Breast epithelium (tissue), 3 donors: ENCODE measurements at regions not wholly inside any gene's neighbourhood (a gene's known extent, or its start where the extent isn't known, plus 50 kb on each side); places are given as distances from the start of the nearest gene placed in this dataset.

Experiments used
- POLR2A ChIP-seq: fragments of 450-650 bp; IDR thresholded peaks from one replicate; pipeline ENCODE4 v1.6.1; 2016; ENCODE audit warnings: antibody characterized with exemption, mild to moderate bottlenecking, moderate library complexity
- POLR2AphosphoS5 ChIP-seq, 3 donors: sonication (generic); formaldehyde crosslinking; IDR thresholded peaks; one replicate each; pipeline ENCODE4 v1.6.1; 2017; ENCODE audit warnings: antibody characterized with exemption in 3 of 3
- TF ChIP-seq, protein P1 (sequence below), 3 donors: fragments of 450-650 bp; IDR thresholded peaks; one replicate each; pipeline ENCODE4 v1.5.1; 2016 to 2017; ENCODE audit warnings: antibody characterized with exemption in 3 of 3, mild to moderate bottlenecking in 3 of 3, moderate library complexity in 3 of 3

DNA sequence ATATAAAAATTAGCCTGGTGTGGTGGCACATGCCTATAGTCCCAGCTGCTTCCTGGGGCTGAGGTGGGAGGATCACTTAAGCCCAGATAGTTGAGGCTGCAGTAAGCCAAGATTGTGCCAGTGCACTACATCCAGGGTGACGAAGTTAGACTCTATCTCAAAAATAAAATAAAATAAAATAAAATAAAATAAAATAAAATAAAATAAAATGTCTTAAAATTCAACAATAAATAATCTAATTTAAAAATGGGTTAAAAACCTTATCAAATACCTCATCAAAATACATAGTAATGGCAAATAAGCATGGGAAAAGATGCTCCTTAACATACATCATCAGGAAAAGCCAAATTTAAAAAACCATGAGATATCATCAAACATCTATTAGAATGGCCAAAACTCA lies 760.2 kb upstream of the AGA start:
- TF ChIP-seq, protein P1, sequence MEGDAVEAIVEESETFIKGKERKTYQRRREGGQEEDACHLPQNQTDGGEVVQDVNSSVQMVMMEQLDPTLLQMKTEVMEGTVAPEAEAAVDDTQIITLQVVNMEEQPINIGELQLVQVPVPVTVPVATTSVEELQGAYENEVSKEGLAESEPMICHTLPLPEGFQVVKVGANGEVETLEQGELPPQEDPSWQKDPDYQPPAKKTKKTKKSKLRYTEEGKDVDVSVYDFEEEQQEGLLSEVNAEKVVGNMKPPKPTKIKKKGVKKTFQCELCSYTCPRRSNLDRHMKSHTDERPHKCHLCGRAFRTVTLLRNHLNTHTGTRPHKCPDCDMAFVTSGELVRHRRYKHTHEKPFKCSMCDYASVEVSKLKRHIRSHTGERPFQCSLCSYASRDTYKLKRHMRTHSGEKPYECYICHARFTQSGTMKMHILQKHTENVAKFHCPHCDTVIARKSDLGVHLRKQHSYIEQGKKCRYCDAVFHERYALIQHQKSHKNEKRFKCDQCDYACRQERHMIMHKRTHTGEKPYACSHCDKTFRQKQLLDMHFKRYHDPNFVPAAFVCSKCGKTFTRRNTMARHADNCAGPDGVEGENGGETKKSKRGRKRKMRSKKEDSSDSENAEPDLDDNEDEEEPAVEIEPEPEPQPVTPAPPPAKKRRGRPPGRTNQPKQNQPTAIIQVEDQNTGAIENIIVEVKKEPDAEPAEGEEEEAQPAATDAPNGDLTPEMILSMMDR (IDR thresholded peaks at IDR 0.05) = no peak
- TF ChIP-seq POLR2A (no peak), POLR2AphosphoS5 (IDR thresholded peaks at IDR 0.05) (no peak)
